Endodermal cell (in vitro differentiated cells): ENCODE measurements at regions not wholly inside any gene's neighbourhood (a gene's known extent, or its start where the extent isn't known, plus 50 kb on each side); places are given as distances from the start of the nearest gene placed in this dataset.
"Not testable (repeated sequence)": the region's sequence is repeated elsewhere in the genome, so short reads cannot be mapped to it uniquely, and the experiment has no call there.

Experiments
- DNase-seq: peaks from one replicate; pipeline ENCODE4 v3.0.0-alpha.2; 2017
- H3K27ac ChIP-seq: 2 replicates; pipeline ENCODE4 v1.5.1; 2013; ENCODE audit warnings: mild to moderate bottlenecking, low read depth, low read length, moderate library complexity
- H3K27me3 ChIP-seq: 2 replicates; pipeline ENCODE4 v1.6.1; 2013; ENCODE audit warnings: mild to moderate bottlenecking, low read length, moderate library complexity; ENCODE audit not compliant: insufficient read depth, control insufficient read depth, poor library complexity, severe bottlenecking
- H3K36me3 ChIP-seq: 2 replicates; pipeline ENCODE4 v1.7.0; 2013; ENCODE audit warnings: mild to moderate bottlenecking, low read length, moderate library complexity; ENCODE audit not compliant: control insufficient read depth, insufficient read depth
- H3K4me1 ChIP-seq: one replicate; pipeline ENCODE4 v1.7.0; 2013; ENCODE audit warnings: low read length; ENCODE audit not compliant: control insufficient read depth, insufficient read depth
- H3K4me3 ChIP-seq: 2 replicates; pipeline ENCODE4 v1.5.1; 2013; ENCODE audit warnings: mild to moderate bottlenecking, low read length, moderate library complexity
- H3K9ac ChIP-seq: 2 replicates; pipeline ENCODE4 v1.6.1; 2013; ENCODE audit warnings: mild to moderate bottlenecking, low read length, moderate library complexity; ENCODE audit not compliant: poor library complexity, severe bottlenecking; ENCODE audit errors: extremely low read depth
- H3K9me3 ChIP-seq: 2 replicates; pipeline ENCODE4 v1.6.1; 2013; ENCODE audit warnings: mild to moderate bottlenecking, low read length, moderate library complexity; ENCODE audit not compliant: control insufficient read depth
- H3K27ac Mint-ChIP-seq: 2 replicates; pipeline ENCODE4 v1.8.0; 2020; ENCODE audit warnings: mixed read lengths
- H3K27me3 Mint-ChIP-seq: 2 replicates; pipeline ENCODE4 v1.8.0; 2021; ENCODE audit warnings: mild to moderate bottlenecking, mixed read lengths; ENCODE audit not compliant: insufficient read depth
- H3K36me3 Mint-ChIP-seq: 2 replicates; pipeline ENCODE4 v1.8.0; 2020; ENCODE audit warnings: low read depth, mixed read lengths
- H3K4me1 Mint-ChIP-seq: 2 replicates; pipeline ENCODE4 v1.8.0; 2020; ENCODE audit warnings: mixed read lengths
- H3K4me3 Mint-ChIP-seq: 2 replicates; pipeline ENCODE4 v1.8.0; 2020; ENCODE audit warnings: mild to moderate bottlenecking, moderate library complexity, mixed read lengths
- H3K9me3 Mint-ChIP-seq: 2 replicates; pipeline ENCODE4 v1.8.0; 2020; ENCODE audit warnings: mild to moderate bottlenecking, mixed read lengths
- CTCF ChIP-seq: fragments of 200-600 bp; sonication (generic); conservative IDR thresholded peaks from 2 replicates; pipeline ENCODE4 v1.5.0; 2021; ENCODE audit warnings: antibody characterized with exemption, mild to moderate bottlenecking
- WGBS, 2 experiments: methylation state at CpG; one replicate each; pipeline versions ENCODE4 v1.1.5 to v1.1.7; 2013; ENCODE audit warnings: missing lambda C conversion rate in 2 of 2, mixed read lengths in 1 of 2; ENCODE audit not compliant: insufficient coverage in 1 of 2, insufficient read length in 1 of 2; 5-methylcytosine and 5-hydroxymethylcytosine counted together

- peaks cover 64% of the 10 kb centered on the region for H3K9me3 Mint-ChIP-seq
- TF ChIP-seq CTCF: no peak
- Histone ChIP-seq H3K36me3 (no peaks in the 10 kb centered on the region), H3K27me3 (no peaks in the 10 kb centered on the region), H3K9ac (no peak overlapping the region), H3K27ac (no peak overlapping the region), H3K9me3 (peaks cover 47% of the 10 kb centered on the region), H3K4me1 (no peaks in the 10 kb centered on the region), H3K4me3 (peak overlapping the region; percentile 66)
- DNase-seq: peak; percentile 5
- no peak overlapping the region for H3K27ac Mint-ChIP-seq
- no peaks in the 10 kb centered on the region for H3K4me1 Mint-ChIP-seq
- H3K36me3 Mint-ChIP-seq: peaks cover 23% of the 10 kb centered on the region
- H3K4me3 Mint-ChIP-seq: no peak overlapping the region
- WGBS, 2 experiments: 80 to 92% methylated on average over 1 of the region's 1 CpG
- H3K27me3 Mint-ChIP-seq: peaks cover 4% of the 10 kb centered on the region
These were observed 163.3 kb downstream of the TMEM121 start for GRCh38 chr14:105689722-105690121.

GRCh38 chr14:105690671-105691070, 164.3 kb downstream of the TMEM121 start:
- Histone ChIP-seq H3K9ac (no peak overlapping the region), H3K4me3 (peak overlapping the region; percentile 66), H3K27ac (no peak overlapping the region), H3K4me1 (no peaks in the 10 kb centered on the region), H3K9me3 (peaks cover 47% of the 10 kb centered on the region), H3K27me3 (no peaks in the 10 kb centered on the region), H3K36me3 (no peaks in the 10 kb centered on the region)
- H3K4me1 Mint-ChIP-seq: no peaks in the 10 kb centered on the region
- WGBS, 2 experiments: 56 to 78% methylated on average over 3 of the region's 3 CpGs
- H3K4me3 Mint-ChIP-seq: no peak overlapping the region
- no peak overlapping the region for H3K27ac Mint-ChIP-seq
- no peak for TF ChIP-seq CTCF
- peaks cover 25% of the 10 kb centered on the region for H3K36me3 Mint-ChIP-seq
- H3K27me3 Mint-ChIP-seq: peaks cover 4% of the 10 kb centered on the region
- H3K9me3 Mint-ChIP-seq: peaks cover 67% of the 10 kb centered on the region
- DNase-seq: peak; percentile 6

- not testable (repeated sequence) for H3K27me3 Mint-ChIP-seq, H3K27ac Mint-ChIP-seq, H3K36me3 ChIP-seq, H3K9ac ChIP-seq, H3K27ac ChIP-seq, H3K4me1 ChIP-seq, H3K4me3 Mint-ChIP-seq, H3K4me3 ChIP-seq, H3K27me3 ChIP-seq, H3K4me1 Mint-ChIP-seq
- DNase-seq: peak; percentile 10
- 85 to 100% methylated on average over 2 to 23 of the region's 25 CpGs for WGBS, 2 experiments
- Mint-ChIP-seq H3K36me3 (peaks cover 25% of the 10 kb centered on the region), H3K9me3 (peaks cover 67% of the 10 kb centered on the region)
- peaks cover 47% of the 10 kb centered on the region for H3K9me3 ChIP-seq
These were observed 165.1 kb downstream of the TMEM121 start for GRCh38 chr14:105691321-105692109.

- H3K27me3 Mint-ChIP-seq, H3K27ac ChIP-seq, DNase-seq, H3K4me3 Mint-ChIP-seq, H3K4me1 Mint-ChIP-seq, H3K36me3 ChIP-seq, H3K27ac Mint-ChIP-seq, H3K4me3 ChIP-seq, H3K9ac ChIP-seq, H3K27me3 ChIP-seq, H3K4me1 ChIP-seq: not testable (repeated sequence)
- no CpG with 5 or more reads among the region's 19 CpGs for WGBS, 2 experiments
- peaks cover 47% of the 10 kb centered on the region for H3K9me3 ChIP-seq
- Mint-ChIP-seq H3K9me3 (peaks cover 61% of the 10 kb centered on the region), H3K36me3 (peaks cover 21% of the 10 kb centered on the region)
These were observed 165.8 kb downstream of the TMEM121 start for GRCh38 chr14:105692110-105692685.
